ENCODE measurements at regions not wholly inside any gene's neighbourhood (a gene's known extent, or its start where the extent isn't known, plus 50 kb on each side); places are given as distances from the start of the nearest gene placed in this dataset.

GRCh38 chr1:18549106-18549505 lies 68.4 kb downstream of the KLHDC7A start:
- TF ChIP-seq, protein P1, sequence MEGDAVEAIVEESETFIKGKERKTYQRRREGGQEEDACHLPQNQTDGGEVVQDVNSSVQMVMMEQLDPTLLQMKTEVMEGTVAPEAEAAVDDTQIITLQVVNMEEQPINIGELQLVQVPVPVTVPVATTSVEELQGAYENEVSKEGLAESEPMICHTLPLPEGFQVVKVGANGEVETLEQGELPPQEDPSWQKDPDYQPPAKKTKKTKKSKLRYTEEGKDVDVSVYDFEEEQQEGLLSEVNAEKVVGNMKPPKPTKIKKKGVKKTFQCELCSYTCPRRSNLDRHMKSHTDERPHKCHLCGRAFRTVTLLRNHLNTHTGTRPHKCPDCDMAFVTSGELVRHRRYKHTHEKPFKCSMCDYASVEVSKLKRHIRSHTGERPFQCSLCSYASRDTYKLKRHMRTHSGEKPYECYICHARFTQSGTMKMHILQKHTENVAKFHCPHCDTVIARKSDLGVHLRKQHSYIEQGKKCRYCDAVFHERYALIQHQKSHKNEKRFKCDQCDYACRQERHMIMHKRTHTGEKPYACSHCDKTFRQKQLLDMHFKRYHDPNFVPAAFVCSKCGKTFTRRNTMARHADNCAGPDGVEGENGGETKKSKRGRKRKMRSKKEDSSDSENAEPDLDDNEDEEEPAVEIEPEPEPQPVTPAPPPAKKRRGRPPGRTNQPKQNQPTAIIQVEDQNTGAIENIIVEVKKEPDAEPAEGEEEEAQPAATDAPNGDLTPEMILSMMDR (IDR thresholded peaks at IDR 0.05; ENCODE audit: insufficient read depth, low read length, missing control alignments): no peak
- POLR2A ChIA-PET: no interaction called here
- DNase-seq (ENCODE audit: low read depth, low spot score): no peak
- CTCF ChIA-PET: no interaction called here
- H3K4me3 ChIP-seq (ENCODE audit: low read depth, low read length): no peak overlapping the region

DNA sequence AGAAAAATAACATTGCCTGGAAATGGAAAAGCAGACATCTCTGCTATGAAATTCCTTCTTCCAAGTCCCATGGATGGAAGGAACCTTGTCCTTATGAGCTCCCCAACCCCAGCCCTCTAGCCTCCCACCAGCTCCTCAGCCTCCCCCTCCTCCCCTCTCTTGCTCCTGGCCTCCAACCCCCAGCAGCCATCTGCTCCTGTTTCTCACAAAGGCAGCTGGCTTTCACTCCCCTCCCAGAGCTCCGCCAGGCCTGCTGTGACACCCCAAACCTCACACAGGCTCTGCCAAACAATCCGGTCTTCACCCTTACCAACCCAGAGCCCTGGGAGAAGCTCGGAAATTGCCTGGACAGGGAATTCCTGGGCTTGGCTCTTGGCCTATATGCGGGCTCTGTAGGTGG lies 69.2 kb downstream of the KLHDC7A start:
- ChIA-PET POLR2A (no interaction called here), CTCF (no interaction called here)
- TF ChIP-seq, protein P1 (IDR thresholded peaks at IDR 0.05; ENCODE audit: insufficient read depth, low read length, missing control alignments): no peak
- H3K4me3 ChIP-seq (ENCODE audit: low read depth, low read length): no peak overlapping the region
- no peak for DNase-seq (ENCODE audit: low read depth, low spot score)

DNA sequence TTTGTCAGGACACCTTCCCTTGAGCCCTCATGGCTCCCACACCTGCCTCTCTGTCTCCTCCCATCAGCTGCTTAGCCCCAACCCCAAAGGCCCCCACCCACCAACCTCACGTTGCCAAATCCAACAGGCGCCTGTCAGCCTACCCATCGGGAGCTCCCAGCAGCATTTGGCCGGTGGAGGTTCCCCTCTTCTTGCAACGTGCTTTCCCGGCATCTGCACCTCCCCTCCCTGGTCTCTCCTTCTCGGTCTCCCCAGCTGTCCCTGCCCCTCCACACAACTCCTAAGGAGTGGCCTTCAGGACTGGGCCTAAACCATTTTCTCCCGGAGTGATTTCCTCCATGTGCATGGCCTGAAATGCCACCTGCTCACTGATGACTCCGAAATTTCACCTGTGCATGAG lies 71.9 kb downstream of the KLHDC7A start:
- no peak overlapping the region for H3K4me3 ChIP-seq (ENCODE audit: low read depth, low read length)
- no peak for DNase-seq (ENCODE audit: low read depth, low spot score)
- CTCF ChIA-PET: no interaction called here
- POLR2A ChIA-PET: no interaction called here
- TF ChIP-seq, protein P1 (IDR thresholded peaks at IDR 0.05; ENCODE audit: insufficient read depth, low read length, missing control alignments): no peak

- ChIA-PET CTCF (no interaction called here), POLR2A (no interaction called here)
- H3K4me3 ChIP-seq (ENCODE audit: low read depth, low read length): no peak overlapping the region
- no peak for DNase-seq (ENCODE audit: low read depth, low spot score)
- TF ChIP-seq, protein P1 (IDR thresholded peaks at IDR 0.05; ENCODE audit: insufficient read depth, low read length, missing control alignments): no peak
Observed at GRCh38 chr1:18553388-18553787, 72.7 kb downstream of the KLHDC7A start.

GRCh38 chr1:18554099-18554498 lies 73.4 kb downstream of the KLHDC7A start:
- ChIA-PET POLR2A (no interaction called here), CTCF (no interaction called here)
- H3K4me3 ChIP-seq (ENCODE audit: low read depth, low read length): no peak overlapping the region
- DNase-seq (ENCODE audit: low read depth, low spot score): no peak
- TF ChIP-seq, protein P1 (IDR thresholded peaks at IDR 0.05; ENCODE audit: insufficient read depth, low read length, missing control alignments): no peak

DNA sequence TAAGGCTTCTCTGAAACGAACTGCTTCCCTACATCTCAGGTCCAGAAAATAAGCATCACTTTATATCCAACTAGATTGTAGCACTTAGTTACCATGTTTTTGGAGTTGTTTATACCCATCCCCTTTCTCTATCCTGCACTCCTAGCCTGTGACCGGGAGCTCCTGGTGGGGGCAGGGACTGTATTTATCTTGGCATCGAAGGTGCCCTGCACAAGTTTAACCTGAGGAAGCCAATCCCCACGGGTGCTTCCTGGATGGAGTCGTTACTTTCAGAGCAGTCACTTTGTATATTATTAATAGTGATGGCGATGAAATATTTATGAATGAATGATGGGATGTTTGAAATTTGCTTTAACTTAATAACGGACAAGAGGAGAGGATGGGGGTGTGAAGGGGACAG lies 73.9 kb downstream of the KLHDC7A start:
- DNase-seq (ENCODE audit: low read depth, low spot score): no peak
- CTCF ChIA-PET: no interaction called here
- POLR2A ChIA-PET: no interaction called here
- no peak overlapping the region for H3K4me3 ChIP-seq (ENCODE audit: low read depth, low read length)
- TF ChIP-seq, protein P1 (IDR thresholded peaks at IDR 0.05; ENCODE audit: insufficient read depth, low read length, missing control alignments): no peak
